ENCODE measurements at regions not wholly inside any gene's neighbourhood (a gene's known extent, or its start where the extent isn't known, plus 50 kb on each side); places are given as distances from the start of the nearest gene placed in this dataset.

GRCh38 chr12:131609762-131610161 lies 101.1 kb upstream of the SFSWAP start:
- DNase-seq (ENCODE audit: low read depth in 2 of 2, low spot score in 1 of 2) = no peak

- DNase-seq (ENCODE audit: low read depth in 2 of 2, low spot score in 1 of 2) = no peak
These were observed 100.7 kb upstream of the SFSWAP start for GRCh38 chr12:131610181-131610580.

GRCh38 chr12:131610891-131611290 lies 100.0 kb upstream of the SFSWAP start:
- DNase-seq (ENCODE audit: low read depth in 2 of 2, low spot score in 1 of 2) = no peak

- DNase-seq (ENCODE audit: low read depth in 2 of 2, low spot score in 1 of 2) = no peak
These were observed 99.3 kb upstream of the SFSWAP start for GRCh38 chr12:131611416-131612091.

GRCh38 chr12:131612092-131612755 lies 98.7 kb upstream of the SFSWAP start:
- DNase-seq (ENCODE audit: low read depth in 2 of 2, low spot score in 1 of 2) = no peak

DNA sequence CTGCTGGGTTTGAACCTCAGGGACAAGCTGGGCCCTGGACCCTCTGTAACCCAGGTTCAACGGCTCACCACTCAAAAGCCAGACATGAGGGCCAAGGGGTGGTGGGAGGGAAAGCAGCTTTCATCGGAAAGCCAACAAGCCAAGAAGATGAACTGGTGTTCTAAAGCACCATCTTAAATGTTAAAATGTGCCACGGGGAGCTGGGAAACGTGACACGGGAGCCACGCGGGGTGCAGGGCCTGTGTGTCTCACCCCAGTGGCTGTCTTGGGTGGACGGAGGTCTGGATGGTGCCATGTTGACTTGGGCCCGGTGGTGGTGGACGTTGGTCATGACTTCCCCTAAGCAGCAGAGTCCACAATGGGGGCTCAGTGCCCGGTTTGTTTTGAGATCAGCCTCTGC lies 97.7 kb upstream of the SFSWAP start:
- DNase-seq (ENCODE audit: low read depth in 2 of 2, low spot score in 1 of 2) = no peak

DNA sequence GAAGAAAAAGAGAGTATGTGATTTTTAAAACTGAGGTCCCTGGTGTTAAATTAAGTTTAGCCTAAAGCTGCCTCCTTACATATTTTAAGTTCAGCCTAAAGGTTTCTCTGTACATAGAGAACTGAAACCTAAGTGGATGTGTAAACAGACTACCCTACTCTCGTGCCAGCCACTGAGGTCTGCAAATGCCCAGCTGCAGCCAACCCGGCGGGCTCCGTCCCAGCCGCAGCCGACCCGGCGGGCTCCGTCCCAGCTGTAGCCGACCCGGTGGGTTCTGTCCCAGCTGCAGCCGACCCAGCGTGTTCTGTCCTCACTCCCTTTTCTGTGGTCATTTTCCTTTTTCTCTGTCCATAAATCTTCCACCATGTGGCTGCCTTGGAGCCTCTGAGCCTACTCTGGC lies 97.2 kb upstream of the SFSWAP start:
- DNase-seq (ENCODE audit: low read depth in 2 of 2, low spot score in 1 of 2) = no peak

DNA sequence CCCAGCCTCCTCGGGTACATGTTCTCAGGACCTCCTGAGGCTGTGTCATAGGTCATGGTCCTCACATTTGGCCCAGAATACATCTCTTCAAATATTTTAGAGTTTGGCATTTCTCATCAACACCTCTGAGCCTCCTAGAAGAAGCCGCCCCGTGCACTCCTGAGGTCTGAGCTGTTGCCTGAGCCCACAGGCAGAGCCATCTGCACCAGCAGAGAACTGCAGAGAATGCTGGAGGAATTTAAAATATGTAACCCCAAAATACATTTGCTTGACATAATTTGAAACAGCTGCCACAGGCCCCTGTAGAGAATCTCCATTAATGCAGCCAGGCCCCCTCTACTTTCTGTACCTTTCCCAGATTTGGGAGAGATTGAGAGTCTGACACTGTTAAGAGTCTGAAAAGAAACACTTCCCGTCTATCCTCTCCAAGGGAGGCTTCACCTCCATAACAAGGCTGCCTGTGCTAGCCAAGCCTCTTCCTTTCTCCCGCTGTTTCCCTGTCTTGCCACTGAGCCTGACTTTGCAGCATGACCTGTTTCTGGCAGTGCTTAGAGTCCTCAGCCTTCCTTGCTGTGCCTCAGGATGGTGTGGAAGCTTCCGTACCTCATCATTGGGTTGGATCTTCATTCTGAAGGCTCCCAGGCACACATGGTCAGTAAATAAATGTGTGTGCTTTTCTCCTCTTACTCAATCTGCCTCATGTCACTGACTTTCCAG lies 95.4 kb upstream of the SFSWAP start:
- DNase-seq (ENCODE audit: low read depth in 2 of 2, low spot score in 1 of 2) = no peak

GRCh38 chr12:131616043-131616700 lies 94.7 kb upstream of the SFSWAP start:
- DNase-seq (ENCODE audit: low read depth in 2 of 2, low spot score in 1 of 2) = no peak

- DNase-seq (ENCODE audit: low read depth in 2 of 2, low spot score in 1 of 2) = no peak
These were observed 94.2 kb upstream of the SFSWAP start for GRCh38 chr12:131616738-131617137.

- DNase-seq (ENCODE audit: low read depth in 2 of 2, low spot score in 1 of 2) = no peak
These were observed 93.7 kb upstream of the SFSWAP start for GRCh38 chr12:131617179-131617578.

DNA sequence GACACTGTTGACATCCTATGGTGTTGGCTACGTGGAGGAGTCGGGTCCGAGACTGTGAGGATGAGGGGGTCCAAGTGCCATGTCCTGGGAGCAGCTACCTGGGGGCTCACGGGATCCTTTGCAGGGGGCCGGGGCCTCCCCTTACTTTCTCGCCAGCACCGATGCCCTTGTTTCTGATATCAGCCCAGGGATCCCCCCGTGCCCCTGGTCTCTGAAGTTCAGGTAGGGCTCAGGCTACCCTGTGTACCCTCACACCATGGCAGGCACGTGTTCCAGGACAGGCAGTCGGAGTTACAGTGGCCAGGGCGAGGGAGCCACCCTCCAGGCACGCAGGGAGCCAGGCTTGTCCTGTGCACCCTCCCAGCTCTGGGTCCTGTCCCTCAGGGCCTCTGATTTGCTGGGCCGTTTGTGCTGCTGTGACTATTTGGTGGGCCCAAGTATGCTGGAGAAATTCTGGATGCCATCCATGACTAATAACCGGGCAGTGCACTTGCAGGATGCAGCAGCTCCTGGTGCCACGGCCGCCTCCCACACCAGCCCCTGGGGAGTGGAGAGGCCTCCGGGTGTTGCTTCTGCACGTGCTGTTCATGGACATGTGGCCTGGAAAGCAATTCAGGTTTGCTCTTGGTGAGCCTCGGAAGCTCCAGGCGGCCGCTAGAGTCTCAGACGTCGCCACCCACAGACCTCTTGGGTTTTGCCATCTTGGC lies 93.1 kb upstream of the SFSWAP start:
- no peak for DNase-seq (ENCODE audit: low read depth in 2 of 2, low spot score in 1 of 2)

GRCh38 chr12:131618303-131618658 lies 92.6 kb upstream of the SFSWAP start:
- no peak for DNase-seq (ENCODE audit: low read depth in 2 of 2, low spot score in 1 of 2)

GRCh38 chr12:131618701-131619100 lies 92.2 kb upstream of the SFSWAP start:
- no peak for DNase-seq (ENCODE audit: low read depth in 2 of 2, low spot score in 1 of 2)

- DNase-seq (ENCODE audit: low read depth in 2 of 2, low spot score in 1 of 2) = no peak
These were observed 91.7 kb upstream of the SFSWAP start for GRCh38 chr12:131619106-131619642.

- DNase-seq (ENCODE audit: low read depth in 2 of 2, low spot score in 1 of 2) = no peak
These were observed 91.0 kb upstream of the SFSWAP start for GRCh38 chr12:131619736-131620506.

DNA sequence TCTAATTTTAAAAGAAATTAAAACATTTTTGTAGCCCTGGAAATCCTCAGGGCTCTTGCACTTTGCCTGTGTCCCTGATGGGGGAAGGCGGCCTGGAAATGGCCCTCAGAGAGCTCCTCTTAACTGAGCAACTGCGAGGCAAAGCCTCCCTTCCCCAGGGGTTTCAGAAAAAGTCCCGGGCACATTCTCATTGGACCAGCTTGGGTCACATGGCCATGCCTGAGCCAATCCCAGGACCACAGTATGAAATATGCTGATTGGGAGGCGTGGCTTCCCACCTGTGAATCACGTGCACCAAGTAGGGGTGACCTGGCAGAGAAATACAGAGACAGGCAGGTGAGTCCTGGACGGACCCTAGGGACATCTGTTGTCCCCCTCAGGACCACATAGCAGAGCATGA lies 90.4 kb upstream of the SFSWAP start:
- no peak for DNase-seq (ENCODE audit: low read depth in 2 of 2, low spot score in 1 of 2)

DNA sequence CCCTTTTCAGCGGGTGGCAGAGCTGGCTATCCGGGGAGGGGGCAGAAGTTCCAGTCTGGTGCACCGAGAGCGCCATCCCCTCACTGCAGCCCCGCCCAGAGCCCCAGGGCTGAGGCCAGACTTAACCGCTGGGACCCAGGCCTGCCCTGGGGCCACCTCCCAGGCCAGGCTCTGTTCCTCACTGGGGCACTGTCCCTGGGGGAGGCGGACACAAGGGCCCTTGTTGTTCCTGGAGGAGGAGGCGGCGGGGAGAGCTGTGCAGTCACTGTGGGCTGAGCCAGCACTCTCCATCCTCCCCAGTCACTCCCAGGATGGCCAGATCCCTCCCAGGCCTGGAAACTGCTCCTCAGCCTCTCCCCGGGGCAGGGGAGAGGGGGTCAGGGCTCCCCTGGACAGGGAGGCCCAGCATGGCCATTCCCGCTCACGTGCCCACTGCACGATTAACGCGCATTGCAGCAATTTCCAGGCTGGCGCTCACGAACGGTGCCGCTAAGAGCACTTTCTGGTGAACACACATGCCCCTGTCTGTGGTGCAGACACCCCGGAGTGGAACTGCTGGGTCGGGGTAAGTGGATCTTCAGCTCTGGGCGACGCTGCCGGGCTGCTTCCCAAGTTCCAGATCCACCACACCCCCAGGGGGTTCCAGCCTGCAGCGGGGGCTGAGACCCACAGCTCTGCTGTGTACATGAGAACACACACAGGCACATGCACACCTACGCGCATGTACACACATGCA lies 89.8 kb upstream of the SFSWAP start:
- no peak for DNase-seq (ENCODE audit: low read depth in 2 of 2, low spot score in 1 of 2)

- no peak for DNase-seq (ENCODE audit: low read depth in 2 of 2, low spot score in 1 of 2)
These were observed 89.0 kb upstream of the SFSWAP start for GRCh38 chr12:131621701-131622421.
